Mucosa of gallbladder (tissue), 1 donor: ENCODE measurements at regions not wholly inside any gene's neighbourhood (a gene's known extent, or its start where the extent isn't known, plus 50 kb on each side); places are given as distances from the start of the nearest gene placed in this dataset.

Source experiments
- DNase-seq: peaks from one replicate; pipeline ENCODE4 v3.0.0-alpha.2; 2020; ENCODE audit warnings: low spot score
- donor health status: DM: no; HTN: no; CAD: no.

- no peak for DNase-seq
These were observed 52.2 kb upstream of the PAX3 start for GRCh38 chr2:222351035-222351434.

GRCh38 chr2:222352981-222353380 lies 54.2 kb upstream of the PAX3 start:
- no peak for DNase-seq

- peak; percentile 65 for DNase-seq
These were observed 55.2 kb upstream of the PAX3 start for GRCh38 chr2:222353993-222354392.

- DNase-seq = no peak
These were observed 57.1 kb upstream of the PAX3 start for GRCh38 chr2:222355860-222356259.

- DNase-seq = no peak
These were observed 59.1 kb upstream of the PAX3 start for GRCh38 chr2:222357930-222358329.

GRCh38 chr2:222358876-222359275 lies 60.1 kb upstream of the PAX3 start:
- no peak for DNase-seq

- no peak for DNase-seq
These were observed 61.3 kb upstream of the PAX3 start for GRCh38 chr2:222360146-222360545.

GRCh38 chr2:222360997-222361396 lies 62.2 kb upstream of the PAX3 start:
- DNase-seq = no peak

- DNase-seq = no peak
These were observed 62.6 kb upstream of the SGPP2 start for GRCh38 chr2:222361787-222362186.

GRCh38 chr2:222362336-222362735 lies 62.0 kb upstream of the SGPP2 start:
- DNase-seq = no peak

- no peak for DNase-seq
These were observed 60.0 kb upstream of the SGPP2 start for GRCh38 chr2:222364285-222364895.

GRCh38 chr2:222368280-222368679 lies 56.1 kb upstream of the SGPP2 start:
- DNase-seq = peak; percentile 77

GRCh38 chr2:222372993-222373392 lies 51.4 kb upstream of the SGPP2 start:
- no peak for DNase-seq
